Fibroblast of the aortic adventitia (primary cell): ENCODE measurements at regions not wholly inside any gene's neighbourhood (a gene's known extent, or its start where the extent isn't known, plus 50 kb on each side); places are given as distances from the start of the nearest gene placed in this dataset.

Experiments
- DNase-seq: peaks from one replicate; pipeline ENCODE4 v3.0.0-alpha.2; 2010; ENCODE audit warnings: low read depth
- H3K4me3 ChIP-seq: 2 replicates; pipeline ENCODE4 v1.5.1; 2011; ENCODE audit warnings: low read depth, mild to moderate bottlenecking, control low read depth, low read length, moderate library complexity
- CTCF ChIP-seq: IDR thresholded peaks from 2 replicates; pipeline ENCODE4 v1.5.1; 2011; ENCODE audit warnings: mild to moderate bottlenecking, low read length, control low read depth, inconsistent platforms; ENCODE audit not compliant: insufficient read depth

GRCh38 chr10:10786109-10787090 lies 231.3 kb upstream of the CELF2 start:
- TF ChIP-seq CTCF, result no peak
- no peak overlapping the region for H3K4me3 ChIP-seq
- peak; percentile 73 for DNase-seq

GRCh38 chr10:10787586-10787985 lies 230.1 kb upstream of the CELF2 start:
- DNase-seq, result peak; percentile 40
- H3K4me3 ChIP-seq, result no peak overlapping the region
- no peak for TF ChIP-seq CTCF

- H3K4me3 ChIP-seq, result no peak overlapping the region
- peak; percentile 42 for DNase-seq
- TF ChIP-seq CTCF, result no peak
Measured at GRCh38 chr10:10788761-10789160, 228.9 kb upstream of the CELF2 start.

GRCh38 chr10:10791869-10792268 lies 225.8 kb upstream of the CELF2 start:
- TF ChIP-seq CTCF, result no peak
- no peak for DNase-seq
- no peak overlapping the region for H3K4me3 ChIP-seq

GRCh38 chr10:10792681-10793080 lies 225.0 kb upstream of the CELF2 start:
- H3K4me3 ChIP-seq, result no peak overlapping the region
- TF ChIP-seq CTCF, result no peak
- peak; percentile 97 for DNase-seq

- H3K4me3 ChIP-seq, result no peak overlapping the region
- no peak for DNase-seq
- TF ChIP-seq CTCF, result no peak
Measured at GRCh38 chr10:10794046-10794445, 223.6 kb upstream of the CELF2 start.

GRCh38 chr10:10794791-10795191 lies 222.9 kb upstream of the CELF2 start:
- no peak for TF ChIP-seq CTCF
- H3K4me3 ChIP-seq, result no peak overlapping the region

More at GRCh38 chr10:10794791-10795191, 222.9 kb upstream of the CELF2 start:
- no peak for DNase-seq
